ENCODE measurements at regions not wholly inside any gene's neighbourhood (a gene's known extent, or its start where the extent isn't known, plus 50 kb on each side); places are given as distances from the start of the nearest gene placed in this dataset.

DNA sequence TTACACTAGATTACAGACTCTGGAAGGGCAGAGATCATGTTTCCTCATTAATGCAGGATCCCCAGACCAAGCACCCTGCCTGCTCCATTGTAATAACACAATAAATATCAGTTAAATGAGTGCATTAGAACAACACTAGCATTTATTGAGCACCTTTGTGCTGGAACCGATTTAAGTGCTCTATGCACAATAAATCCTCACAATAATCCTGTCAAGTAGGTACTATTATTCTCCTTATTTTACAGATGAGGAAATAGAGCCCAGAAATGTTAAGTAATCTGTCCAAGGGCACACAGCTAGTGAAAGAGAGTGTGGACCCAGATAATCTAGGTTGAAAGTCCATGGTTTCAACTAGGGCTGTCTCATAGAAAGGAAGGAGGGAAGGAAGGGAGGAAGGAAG lies 69.8 kb downstream of the MAP1LC3B2 start:
- TF ChIP-seq CTCF (optimal IDR thresholded peaks at IDR 0.05 in 1 of 3, IDR thresholded peaks at IDR 0.05 in 1 of 3, conservative IDR thresholded peaks at IDR 0.05 in 1 of 3; ENCODE audit: extremely low read depth in 1 of 3, insufficient read depth in 2 of 3, low read length in 3 of 3): no peak
- TF ChIP-seq EZH2 (IDR thresholded peaks at IDR 0.05; ENCODE audit: low read length): no peak

All from keratinocyte (primary cell).